Globus pallidus (tissue), 1 donor: ENCODE measurements at regions not wholly inside any gene's neighbourhood (a gene's known extent, or its start where the extent isn't known, plus 50 kb on each side); places are given as distances from the start of the nearest gene placed in this dataset.

Source experiments
- DNase-seq: peaks from one replicate; pipeline ENCODE4 v3.0.0-alpha.2; 2015; ENCODE audit warnings: low spot score

GRCh38 chr11:115036406-115037180 lies 358.3 kb downstream of the NXPE2 start:
- no peak for DNase-seq

- no peak for DNase-seq
Measured at GRCh38 chr11:115042002-115042401, 363.7 kb downstream of the NXPE2 start.

GRCh38 chr11:115047631-115048030 lies 369.3 kb downstream of the NXPE2 start:
- DNase-seq, result no peak

- no peak for DNase-seq
Measured at GRCh38 chr11:115049796-115050195, 371.5 kb downstream of the NXPE2 start.

GRCh38 chr11:115050756-115051155 lies 372.4 kb downstream of the NXPE2 start:
- no peak for DNase-seq

- DNase-seq, result no peak
Measured at GRCh38 chr11:115051938-115052590, 373.7 kb downstream of the NXPE2 start.

- DNase-seq, result no peak
Measured at GRCh38 chr11:115052601-115053000, 374.3 kb downstream of the NXPE2 start.

- no peak for DNase-seq
Measured at GRCh38 chr11:115054570-115055538, 376.5 kb downstream of the NXPE2 start.

- no peak for DNase-seq
Measured at GRCh38 chr11:115056514-115056913, 378.2 kb downstream of the NXPE2 start.

GRCh38 chr11:115060840-115061239 lies 382.5 kb downstream of the NXPE2 start:
- no peak for DNase-seq

GRCh38 chr11:115065314-115065713 lies 387.0 kb downstream of the NXPE2 start:
- no peak for DNase-seq

- no peak for DNase-seq
Measured at GRCh38 chr11:115065830-115066664, 387.7 kb downstream of the NXPE2 start.

- DNase-seq, result no peak
Measured at GRCh38 chr11:115067471-115067870, 389.1 kb downstream of the NXPE2 start.

GRCh38 chr11:115067900-115068530 lies 389.7 kb downstream of the NXPE2 start:
- no peak for DNase-seq

- no peak for DNase-seq
Measured at GRCh38 chr11:115069599-115069998, 391.3 kb downstream of the NXPE2 start.

GRCh38 chr11:115075356-115075755 lies 397.0 kb downstream of the NXPE2 start:
- DNase-seq, result no peak

GRCh38 chr11:115077740-115078139 lies 399.4 kb downstream of the NXPE2 start:
- DNase-seq, result no peak

GRCh38 chr11:115078461-115079438 lies 400.4 kb downstream of the NXPE2 start:
- DNase-seq, result no peak

GRCh38 chr11:115080923-115081680 lies 402.8 kb downstream of the NXPE2 start:
- no peak for DNase-seq
